Lower leg skin (tissue), 3 donors: ENCODE measurements at regions not wholly inside any gene's neighbourhood (a gene's known extent, or its start where the extent isn't known, plus 50 kb on each side); places are given as distances from the start of the nearest gene placed in this dataset.

Experiments
- POLR2A ChIP-seq, 2 donors: fragments of 450-650 bp; IDR thresholded peaks; one replicate each; pipeline ENCODE4 v1.6.1; 2016 to 2017; ENCODE audit warnings: antibody characterized with exemption in 2 of 2, mild to moderate bottlenecking in 1 of 2, moderate library complexity in 1 of 2
- TF ChIP-seq, protein P1 (sequence below), 3 donors: fragments of 450-650 bp; IDR thresholded peaks; one replicate each; pipeline ENCODE4 v1.5.1; 2016; ENCODE audit warnings: antibody characterized with exemption in 3 of 3, mild to moderate bottlenecking in 3 of 3, moderate library complexity in 2 of 3

GRCh38 chr6:155968921-155969320 lies 513.3 kb upstream of the NOX3 start:
- TF ChIP-seq, protein P1, sequence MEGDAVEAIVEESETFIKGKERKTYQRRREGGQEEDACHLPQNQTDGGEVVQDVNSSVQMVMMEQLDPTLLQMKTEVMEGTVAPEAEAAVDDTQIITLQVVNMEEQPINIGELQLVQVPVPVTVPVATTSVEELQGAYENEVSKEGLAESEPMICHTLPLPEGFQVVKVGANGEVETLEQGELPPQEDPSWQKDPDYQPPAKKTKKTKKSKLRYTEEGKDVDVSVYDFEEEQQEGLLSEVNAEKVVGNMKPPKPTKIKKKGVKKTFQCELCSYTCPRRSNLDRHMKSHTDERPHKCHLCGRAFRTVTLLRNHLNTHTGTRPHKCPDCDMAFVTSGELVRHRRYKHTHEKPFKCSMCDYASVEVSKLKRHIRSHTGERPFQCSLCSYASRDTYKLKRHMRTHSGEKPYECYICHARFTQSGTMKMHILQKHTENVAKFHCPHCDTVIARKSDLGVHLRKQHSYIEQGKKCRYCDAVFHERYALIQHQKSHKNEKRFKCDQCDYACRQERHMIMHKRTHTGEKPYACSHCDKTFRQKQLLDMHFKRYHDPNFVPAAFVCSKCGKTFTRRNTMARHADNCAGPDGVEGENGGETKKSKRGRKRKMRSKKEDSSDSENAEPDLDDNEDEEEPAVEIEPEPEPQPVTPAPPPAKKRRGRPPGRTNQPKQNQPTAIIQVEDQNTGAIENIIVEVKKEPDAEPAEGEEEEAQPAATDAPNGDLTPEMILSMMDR (IDR thresholded peaks at IDR 0.05) = no peak
- TF ChIP-seq POLR2A (IDR thresholded peaks at IDR 0.05) = no peak
